AG04449 (cell line): ENCODE measurements at regions not wholly inside any gene's neighbourhood (a gene's known extent, or its start where the extent isn't known, plus 50 kb on each side); places are given as distances from the start of the nearest gene placed in this dataset.

Source experiments
- CTCF ChIA-PET: fragments of 350-600 bp; formaldehyde crosslinking; extraction: SDS; loops from one replicate; lab custom pipeline; 2021; ENCODE audit warnings: antibody characterized with exemption; lab: Yijun Ruan, JAX
- POLR2A ChIA-PET: fragments of 400-600, 350-600 bp; formaldehyde crosslinking; extraction: SDS; loops from one replicate; lab custom pipeline; 2020; ENCODE audit warnings: antibody characterized with exemption, inconsistent platforms; lab: Yijun Ruan, JAX
- DNase-seq: peaks from one replicate; pipeline ENCODE4 v3.0.0-alpha.2; 2010; ENCODE audit warnings: low read depth, low spot score
- H3K4me3 ChIP-seq: 2 replicates; pipeline ENCODE4 v1.5.1; 2011; ENCODE audit warnings: low read depth, mild to moderate bottlenecking, control low read depth, low read length
- TF ChIP-seq, protein P1 (sequence below): IDR thresholded peaks from one replicate; pipeline ENCODE4 v1.5.1; 2011; ENCODE audit warnings: mild to moderate bottlenecking, moderate library complexity, low read length, control low read depth, inconsistent platforms; ENCODE audit not compliant: insufficient read depth; ENCODE audit errors: missing control alignments

DNA sequence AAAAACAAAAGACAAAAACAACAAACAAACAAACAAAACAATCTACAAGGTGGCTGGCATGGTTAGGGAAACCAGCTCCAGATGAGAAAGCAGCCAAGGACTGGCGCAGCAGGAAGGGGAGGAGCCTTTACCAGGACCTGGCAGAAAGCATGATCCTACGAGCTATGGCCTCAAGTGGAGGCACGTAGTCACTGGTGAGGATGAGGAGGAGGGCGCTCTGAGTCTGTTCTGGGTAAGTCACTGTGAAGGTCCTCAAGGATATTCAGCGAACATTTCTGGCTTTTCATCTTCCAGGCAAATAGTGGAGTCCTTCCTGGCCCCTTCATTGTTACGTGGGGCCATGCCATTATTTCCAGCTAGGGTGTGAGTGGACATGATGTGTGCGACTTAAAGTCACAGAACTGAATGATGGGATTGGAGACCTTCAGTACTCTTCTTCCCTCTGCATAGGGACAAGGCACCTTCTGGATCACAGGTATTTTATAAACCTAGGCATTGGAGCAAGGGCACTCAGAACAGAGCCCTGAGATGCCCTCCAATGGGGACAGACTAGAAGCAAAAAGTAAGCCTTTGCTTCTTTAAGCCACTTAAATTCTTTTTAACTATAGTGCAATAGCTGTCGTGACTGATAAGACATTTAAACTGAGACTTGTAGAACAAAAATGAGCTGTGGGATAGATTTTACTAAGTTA lies 771.3 kb downstream of the RAB28 start:
- DNase-seq: no peak
- POLR2A ChIA-PET: no interaction called here
- TF ChIP-seq, protein P1, sequence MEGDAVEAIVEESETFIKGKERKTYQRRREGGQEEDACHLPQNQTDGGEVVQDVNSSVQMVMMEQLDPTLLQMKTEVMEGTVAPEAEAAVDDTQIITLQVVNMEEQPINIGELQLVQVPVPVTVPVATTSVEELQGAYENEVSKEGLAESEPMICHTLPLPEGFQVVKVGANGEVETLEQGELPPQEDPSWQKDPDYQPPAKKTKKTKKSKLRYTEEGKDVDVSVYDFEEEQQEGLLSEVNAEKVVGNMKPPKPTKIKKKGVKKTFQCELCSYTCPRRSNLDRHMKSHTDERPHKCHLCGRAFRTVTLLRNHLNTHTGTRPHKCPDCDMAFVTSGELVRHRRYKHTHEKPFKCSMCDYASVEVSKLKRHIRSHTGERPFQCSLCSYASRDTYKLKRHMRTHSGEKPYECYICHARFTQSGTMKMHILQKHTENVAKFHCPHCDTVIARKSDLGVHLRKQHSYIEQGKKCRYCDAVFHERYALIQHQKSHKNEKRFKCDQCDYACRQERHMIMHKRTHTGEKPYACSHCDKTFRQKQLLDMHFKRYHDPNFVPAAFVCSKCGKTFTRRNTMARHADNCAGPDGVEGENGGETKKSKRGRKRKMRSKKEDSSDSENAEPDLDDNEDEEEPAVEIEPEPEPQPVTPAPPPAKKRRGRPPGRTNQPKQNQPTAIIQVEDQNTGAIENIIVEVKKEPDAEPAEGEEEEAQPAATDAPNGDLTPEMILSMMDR: no peak
- H3K4me3 ChIP-seq: no peak overlapping the region
- CTCF ChIA-PET: no interaction called here

DNA sequence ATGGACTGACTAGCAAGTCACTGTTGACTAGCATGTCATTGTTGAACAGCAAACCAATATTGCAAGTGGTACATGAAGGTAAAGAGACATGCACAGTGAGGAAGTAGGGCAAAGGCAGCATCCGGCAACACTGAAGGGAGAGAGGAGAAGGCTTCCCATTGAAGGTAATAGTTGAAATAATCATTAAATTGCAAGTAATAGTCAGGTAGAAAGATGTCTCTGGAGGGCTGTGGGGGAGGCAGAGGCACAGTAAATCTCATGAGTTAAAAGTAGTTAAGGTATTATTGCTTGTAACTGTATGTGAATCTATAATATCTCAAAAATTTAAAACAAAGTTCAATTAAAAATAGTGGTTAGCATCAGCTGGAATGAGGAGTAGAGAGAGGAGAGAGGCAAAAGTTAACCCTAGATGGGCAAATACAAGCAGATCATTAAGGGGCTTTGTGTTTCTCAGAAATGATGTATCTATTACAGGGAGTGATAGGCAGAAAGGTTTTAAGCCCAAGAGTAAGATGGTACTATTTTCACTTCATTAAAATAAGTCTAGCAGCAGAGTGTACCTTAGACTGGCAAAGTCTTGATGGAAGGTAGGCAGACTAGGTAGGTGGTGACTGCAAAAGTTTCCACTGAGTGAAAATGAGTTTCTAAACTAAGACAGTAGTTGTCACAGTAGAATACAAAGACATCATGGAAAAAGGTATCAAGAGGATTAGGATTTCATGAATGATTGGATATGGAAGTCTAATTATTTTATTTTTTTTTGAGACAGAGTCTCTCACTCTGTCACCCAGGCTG lies 776.6 kb downstream of the RAB28 start:
- POLR2A ChIA-PET: no interaction called here
- TF ChIP-seq, protein P1: no peak
- CTCF ChIA-PET: no interaction called here
- H3K4me3 ChIP-seq: no peak overlapping the region
- DNase-seq: no peak

- DNase-seq: no peak
- ChIA-PET POLR2A (no interaction called here), CTCF (interaction anchor here (0.6 kb wide), 1 partner anchor 52 kb away, joined by 3 read pairs; no protein-coding TSS in a partner anchor)
- no peak overlapping the region for H3K4me3 ChIP-seq
- TF ChIP-seq, protein P1: no peak
These were observed 781.1 kb downstream of the RAB28 start for GRCh38 chr4:12703036-12703435.

GRCh38 chr4:12701384-12701783 lies 782.8 kb downstream of the RAB28 start:
- CTCF ChIA-PET: no interaction called here
- POLR2A ChIA-PET: no interaction called here
- H3K4me3 ChIP-seq: no peak overlapping the region
- no peak for DNase-seq
- TF ChIP-seq, protein P1: no peak

- DNase-seq: no peak
- POLR2A ChIA-PET: no interaction called here
These were observed 786.2 kb downstream of the RAB28 start for GRCh38 chr4:12697970-12698369.

GRCh38 chr4:12692815-12693214 lies 791.3 kb downstream of the RAB28 start:
- ChIA-PET CTCF (no interaction called here), POLR2A (no interaction called here)
- H3K4me3 ChIP-seq: no peak overlapping the region
- DNase-seq: no peak
- TF ChIP-seq, protein P1: no peak

More at GRCh38 chr4:12697970-12698369, 786.2 kb downstream of the RAB28 start:
- no peak overlapping the region for H3K4me3 ChIP-seq
- CTCF ChIA-PET: no interaction called here
- TF ChIP-seq, protein P1: no peak
